Prostate gland (tissue), 2 donors: ENCODE measurements at regions not wholly inside any gene's neighbourhood (a gene's known extent, or its start where the extent isn't known, plus 50 kb on each side); places are given as distances from the start of the nearest gene placed in this dataset.

Source experiments
- DNase-seq: peaks from one replicate; pipeline ENCODE4 v3.0.0-alpha.2; 2019; ENCODE audit warnings: low spot score
- H3K27ac ChIP-seq, 2 donors: fragments of 200-600 bp; sonication (generic); 2 replicates each; pipeline ENCODE4 v1.5.1; 2017 to 2019
- H3K27me3 ChIP-seq: fragments of 200-600 bp; sonication (generic); replicated peaks from 2 replicates; pipeline ENCODE4 v1.5.1; 2019; ENCODE audit not compliant: insufficient read depth
- H3K36me3 ChIP-seq, 2 donors: fragments of 200-600 bp; sonication (generic); 1 replicate in 1 of 2; 2 replicates in 1 of 2; pipeline versions ENCODE4 v1.5.1 to v1.8.1; 2017 to 2019
- H3K4me1 ChIP-seq: fragments of 200-600 bp; sonication (generic); replicated peaks from 2 replicates; pipeline ENCODE4 v1.5.1; 2019
- H3K4me3 ChIP-seq, 2 donors: fragments of 200-600 bp; sonication (generic); 2 replicates each; pipeline ENCODE4 v1.5.1; 2017 to 2019
- H3K9me3 ChIP-seq: fragments of 200-600 bp; sonication (generic); 2 replicates; pipeline ENCODE4 v1.5.1; 2017
- POLR2A ChIP-seq: fragments of 450-650 bp; IDR thresholded peaks from one replicate; pipeline ENCODE4 v1.6.1; 2016; ENCODE audit warnings: antibody characterized with exemption, mild to moderate bottlenecking
- POLR2AphosphoS5 ChIP-seq: sonication (generic); formaldehyde crosslinking; IDR thresholded peaks from one replicate; pipeline ENCODE4 v1.6.1; 2017; ENCODE audit warnings: antibody characterized with exemption
- WGBS: methylation state at CpG from one replicate; pipeline ENCODE4 v1.1.5; 2018; 5-methylcytosine and 5-hydroxymethylcytosine counted together
- intact Hi-C: fragments of 100-400 bp; cut with DNase I; formaldehyde crosslinking; loops from one replicate; pipeline ENCODE4 v1.14.2; 2022
- TF ChIP-seq, protein P1 (sequence below), 4 experiments: fragments of 200-600 bp in 2 of 4; fragments of 450-650 bp in 2 of 4; sonication (generic) in 2 of 4; IDR thresholded peaks; 1 replicate in 3 of 4; 2 replicates in 1 of 4; pipeline ENCODE4 v1.5.1; 2016 to 2019; ENCODE audit warnings: antibody characterized with exemption in 4 of 4, mild to moderate bottlenecking in 2 of 4, moderate library complexity in 2 of 4

DNA sequence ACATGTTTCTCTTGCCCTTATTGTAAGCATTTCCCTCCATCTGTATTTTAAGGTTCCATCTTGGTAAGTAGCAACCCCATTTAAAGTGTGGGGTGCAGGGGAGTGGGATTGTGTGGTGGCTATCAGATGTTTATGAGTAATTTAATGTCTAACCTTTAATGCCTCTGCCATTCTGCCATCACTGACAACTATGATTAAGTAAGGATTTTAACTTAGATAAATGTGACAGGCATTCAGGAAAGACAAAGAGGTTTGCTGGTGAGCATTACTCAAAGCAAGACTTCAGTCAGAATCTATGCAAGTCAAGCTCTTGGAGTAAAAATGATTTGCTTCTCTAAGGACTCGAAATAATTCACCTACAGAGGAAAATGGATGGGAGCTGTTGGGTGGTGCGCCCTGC is 143.0 kb downstream of the NXNL2 start:
- intact Hi-C loops: no loop called here
- H3K27me3 ChIP-seq: no peaks in the 10 kb centered on the region
- DNase-seq: no peak
- no peak for TF ChIP-seq POLR2AphosphoS5
- H3K36me3 ChIP-seq: no peaks in the 10 kb centered on the region
- 95% methylated on average over 2 of the region's 2 CpGs for WGBS
- no peaks in the 10 kb centered on the region for H3K4me1 ChIP-seq
- no peak overlapping the region for H3K4me3 ChIP-seq
- H3K27ac ChIP-seq: no peak overlapping the region
- H3K9me3 ChIP-seq: no peaks in the 10 kb centered on the region

DNA sequence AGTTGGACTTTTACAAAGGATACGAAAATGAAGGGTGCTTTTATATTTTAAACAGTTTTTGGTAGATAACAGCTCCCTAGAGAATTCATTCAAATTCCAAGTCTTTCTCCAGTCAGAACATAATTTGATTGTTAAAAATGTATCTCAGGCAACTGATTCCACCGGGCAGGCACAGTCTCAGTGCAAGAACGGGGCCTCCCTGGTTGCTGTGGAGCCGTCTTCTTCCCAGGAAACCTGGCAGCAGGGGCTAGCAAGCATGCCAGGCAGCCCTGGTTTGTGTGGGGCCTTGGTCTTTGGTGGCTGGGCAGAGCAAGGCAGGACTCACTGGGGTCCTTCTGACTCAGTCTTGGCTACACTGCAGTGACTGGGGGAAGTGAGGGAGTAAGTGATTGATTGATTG is 143.5 kb downstream of the NXNL2 start:
- Histone ChIP-seq H3K27ac (no peak overlapping the region), H3K36me3 (no peaks in the 10 kb centered on the region), H3K9me3 (no peaks in the 10 kb centered on the region), H3K27me3 (no peaks in the 10 kb centered on the region), H3K4me3 (no peak overlapping the region), H3K4me1 (no peaks in the 10 kb centered on the region)
- DNase-seq: no peak
- WGBS: 78% methylated on average over 4 of the region's 4 CpGs
- intact Hi-C loops: no loop called here
- TF ChIP-seq POLR2A: no peak
- TF ChIP-seq, protein P1, sequence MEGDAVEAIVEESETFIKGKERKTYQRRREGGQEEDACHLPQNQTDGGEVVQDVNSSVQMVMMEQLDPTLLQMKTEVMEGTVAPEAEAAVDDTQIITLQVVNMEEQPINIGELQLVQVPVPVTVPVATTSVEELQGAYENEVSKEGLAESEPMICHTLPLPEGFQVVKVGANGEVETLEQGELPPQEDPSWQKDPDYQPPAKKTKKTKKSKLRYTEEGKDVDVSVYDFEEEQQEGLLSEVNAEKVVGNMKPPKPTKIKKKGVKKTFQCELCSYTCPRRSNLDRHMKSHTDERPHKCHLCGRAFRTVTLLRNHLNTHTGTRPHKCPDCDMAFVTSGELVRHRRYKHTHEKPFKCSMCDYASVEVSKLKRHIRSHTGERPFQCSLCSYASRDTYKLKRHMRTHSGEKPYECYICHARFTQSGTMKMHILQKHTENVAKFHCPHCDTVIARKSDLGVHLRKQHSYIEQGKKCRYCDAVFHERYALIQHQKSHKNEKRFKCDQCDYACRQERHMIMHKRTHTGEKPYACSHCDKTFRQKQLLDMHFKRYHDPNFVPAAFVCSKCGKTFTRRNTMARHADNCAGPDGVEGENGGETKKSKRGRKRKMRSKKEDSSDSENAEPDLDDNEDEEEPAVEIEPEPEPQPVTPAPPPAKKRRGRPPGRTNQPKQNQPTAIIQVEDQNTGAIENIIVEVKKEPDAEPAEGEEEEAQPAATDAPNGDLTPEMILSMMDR (IDR thresholded peaks at IDR 0.05): no peak
- TF ChIP-seq POLR2AphosphoS5: no peak

DNA sequence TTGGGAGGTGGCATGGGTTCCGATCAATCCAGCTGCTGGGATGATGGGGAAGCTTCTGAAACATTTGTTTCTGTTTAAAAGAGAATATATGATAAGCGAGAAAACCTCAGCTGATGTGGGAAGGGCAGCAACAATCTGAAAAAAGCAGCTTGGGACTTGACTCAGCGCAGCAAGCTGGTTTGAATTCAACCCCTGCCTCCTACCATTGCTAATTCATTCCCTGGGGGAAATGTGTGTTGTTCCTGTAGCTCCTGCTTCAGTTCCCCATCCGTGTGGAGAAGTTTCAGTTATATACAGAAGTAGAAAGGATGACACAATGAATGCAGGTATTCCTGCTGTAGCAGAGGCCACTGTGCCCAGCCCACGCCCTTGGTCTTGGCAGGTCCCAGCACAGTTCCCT is 145.1 kb downstream of the NXNL2 start:
- 87% methylated on average over 5 of the region's 5 CpGs for WGBS
- no peaks in the 10 kb centered on the region for H3K27me3 ChIP-seq

DNA sequence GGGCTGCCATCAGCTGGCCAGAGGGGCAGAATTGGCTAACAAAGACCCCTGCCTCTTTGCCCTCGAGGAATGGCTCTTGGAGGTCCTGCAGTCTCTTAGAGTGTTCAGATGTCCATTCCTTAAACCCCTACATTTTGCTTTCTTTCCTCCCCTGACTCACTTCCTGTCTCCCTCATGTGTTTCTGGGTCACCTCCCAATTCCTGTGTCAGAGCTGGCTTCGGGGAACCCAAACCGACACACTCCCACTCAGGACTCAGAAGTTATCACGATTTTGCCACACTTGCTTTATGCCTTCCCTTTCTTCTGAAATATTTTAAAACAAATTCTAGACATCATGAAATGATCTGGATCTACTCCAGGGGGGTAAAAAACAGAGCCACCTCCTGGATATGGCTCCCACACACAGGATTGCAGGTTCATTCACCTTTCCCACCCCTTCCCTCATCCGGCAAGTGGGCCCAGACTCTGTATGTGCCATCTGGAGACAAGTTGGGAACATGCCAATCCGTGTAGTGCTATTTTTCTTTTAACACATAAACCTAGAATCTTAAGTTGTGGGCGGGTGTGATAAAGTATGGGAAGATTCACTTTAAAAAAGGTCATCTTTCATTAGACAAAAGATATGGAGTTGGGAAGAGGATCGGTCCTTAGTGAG is 145.7 kb downstream of the NXNL2 start:
- WGBS: 83% methylated on average over 8 of the region's 8 CpGs
- TF ChIP-seq POLR2AphosphoS5 (no peak), POLR2A (no peak)
- TF ChIP-seq, protein P1 (IDR thresholded peaks at IDR 0.05): no peak
- Histone ChIP-seq H3K36me3 (no peaks in the 10 kb centered on the region), H3K4me3 (no peak overlapping the region), H3K9me3 (no peaks in the 10 kb centered on the region), H3K4me1 (no peaks in the 10 kb centered on the region), H3K27me3 (no peaks in the 10 kb centered on the region), H3K27ac (no peak overlapping the region)
- DNase-seq: no peak
- intact Hi-C loops: no loop called here

More for the DNA sequence above, 145.1 kb downstream of the NXNL2 start:
- Histone ChIP-seq H3K27ac (no peak overlapping the region), H3K36me3 (no peaks in the 10 kb centered on the region), H3K9me3 (no peaks in the 10 kb centered on the region), H3K4me3 (no peak overlapping the region), H3K4me1 (no peaks in the 10 kb centered on the region)
- no peak for DNase-seq
- intact Hi-C loops: no loop called here
- TF ChIP-seq POLR2AphosphoS5: no peak

DNA sequence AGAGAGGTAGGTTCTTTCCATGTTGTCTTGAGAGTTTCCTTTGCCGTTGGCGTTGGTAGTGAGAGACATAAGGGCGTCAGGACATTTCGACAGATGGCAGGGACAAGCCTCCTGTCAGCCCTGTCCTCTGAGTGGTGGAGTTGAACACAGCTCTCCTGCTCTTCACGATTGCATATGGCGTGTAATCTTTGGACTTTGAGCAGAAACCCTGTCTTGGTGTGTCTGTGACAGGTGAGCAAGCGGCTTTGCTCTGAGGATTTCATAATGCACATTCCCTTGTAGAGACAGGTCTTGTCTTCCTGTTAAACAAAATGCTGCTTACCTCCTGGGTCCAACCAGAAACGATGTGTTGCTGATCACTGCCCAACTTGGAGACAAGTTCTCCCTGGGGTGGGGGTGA is 146.5 kb downstream of the NXNL2 start:
- DNase-seq: no peak
- Histone ChIP-seq H3K36me3 (no peaks in the 10 kb centered on the region), H3K4me3 (no peak overlapping the region), H3K9me3 (no peaks in the 10 kb centered on the region), H3K27ac (no peak overlapping the region), H3K4me1 (no peaks in the 10 kb centered on the region), H3K27me3 (no peaks in the 10 kb centered on the region)
- 87% methylated on average over 8 of the region's 8 CpGs for WGBS
- TF ChIP-seq POLR2A (no peak), POLR2AphosphoS5 (no peak)
- TF ChIP-seq, protein P1 (IDR thresholded peaks at IDR 0.05): no peak
- intact Hi-C loops: no loop called here

DNA sequence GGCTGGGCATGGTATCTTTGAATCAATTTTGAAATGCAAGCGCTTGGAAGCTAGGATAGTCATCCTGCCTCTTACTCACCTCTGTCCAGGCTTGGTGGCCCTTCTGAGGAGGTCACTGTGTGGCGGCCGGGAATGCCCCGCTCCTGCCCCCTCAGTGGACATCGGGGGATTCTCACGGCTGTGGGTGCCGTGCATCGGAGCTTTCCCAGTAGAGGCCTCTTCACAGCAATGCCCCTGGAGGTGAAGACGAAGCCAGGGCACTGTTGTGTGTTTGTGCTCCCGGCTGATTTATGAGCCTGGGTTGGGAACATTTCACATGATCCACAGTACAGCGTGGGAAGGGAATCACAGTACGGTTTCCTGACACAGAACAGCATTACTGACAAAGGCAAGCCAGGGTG is 147.5 kb downstream of the NXNL2 start:
- no peak overlapping the region for H3K4me3 ChIP-seq
- H3K27me3 ChIP-seq: no peaks in the 10 kb centered on the region
- no peaks in the 10 kb centered on the region for H3K36me3 ChIP-seq
- TF ChIP-seq POLR2AphosphoS5: peak; percentile 28
- no peak for TF ChIP-seq POLR2A
- TF ChIP-seq, protein P1 (IDR thresholded peaks at IDR 0.05): no peak
- WGBS: 23% methylated on average over 12 of the region's 12 CpGs
- H3K9me3 ChIP-seq: no peaks in the 10 kb centered on the region
- peak overlapping the region; percentile 33 to 49 for H3K27ac ChIP-seq
- no peaks in the 10 kb centered on the region for H3K4me1 ChIP-seq
- no peak for DNase-seq
- intact Hi-C loops: no loop called here
